Middle frontal gyrus (tissue), 1 donor: ENCODE measurements at regions not wholly inside any gene's neighbourhood (a gene's known extent, or its start where the extent isn't known, plus 50 kb on each side); places are given as distances from the start of the nearest gene placed in this dataset.
"Not testable (repeated sequence)": the region's sequence is repeated elsewhere in the genome, so short reads cannot be mapped to it uniquely, and the experiment has no call there.

Source experiments
- DNase-seq: peaks from one replicate; pipeline ENCODE4 v3.0.0-alpha.2; 2015; ENCODE audit warnings: low spot score; ENCODE audit errors: extremely low spot score

GRCh38 chr9:103068753-103069152, 73.6 kb downstream of the CYLC2 start:
- no peak for DNase-seq

- no peak for DNase-seq
Measured at GRCh38 chr9:103078581-103078980, 83.4 kb downstream of the CYLC2 start.

- DNase-seq, result no peak
Measured at GRCh38 chr9:103082494-103082893, 87.4 kb downstream of the CYLC2 start.

GRCh38 chr9:103089357-103089756, 94.2 kb downstream of the CYLC2 start:
- DNase-seq, result no peak

GRCh38 chr9:103104101-103104500, 109.0 kb downstream of the CYLC2 start:
- DNase-seq, result no peak

GRCh38 chr9:103116246-103116645, 121.1 kb downstream of the CYLC2 start:
- no peak for DNase-seq

- no peak for DNase-seq
Measured at GRCh38 chr9:103126494-103126893, 131.4 kb downstream of the CYLC2 start.

GRCh38 chr9:103139891-103140290, 144.8 kb downstream of the CYLC2 start:
- no peak for DNase-seq

GRCh38 chr9:103152473-103152872, 157.3 kb downstream of the CYLC2 start:
- DNase-seq, result no peak

GRCh38 chr9:103167530-103167929, 172.4 kb downstream of the CYLC2 start:
- no peak for DNase-seq

GRCh38 chr9:103168254-103168653, 173.1 kb downstream of the CYLC2 start:
- no peak for DNase-seq

- no peak for DNase-seq
Measured at GRCh38 chr9:103169798-103170197, 174.7 kb downstream of the CYLC2 start.

GRCh38 chr9:103183701-103184171, 188.6 kb downstream of the CYLC2 start:
- no peak for DNase-seq

- no peak for DNase-seq
Measured at GRCh38 chr9:103186959-103187358, 191.8 kb downstream of the CYLC2 start.

- DNase-seq, result no peak
Measured at GRCh38 chr9:103188781-103189350, 193.7 kb downstream of the CYLC2 start.

- DNase-seq, result no peak
Measured at GRCh38 chr9:103193992-103194391, 198.9 kb downstream of the CYLC2 start.

- DNase-seq, result no peak
Measured at GRCh38 chr9:103203172-103203571, 208.0 kb downstream of the CYLC2 start.

GRCh38 chr9:103205881-103206585, 210.9 kb downstream of the CYLC2 start:
- DNase-seq, result not testable (repeated sequence)

- DNase-seq, result no peak
Measured at GRCh38 chr9:103210607-103211006, 215.5 kb downstream of the CYLC2 start.

GRCh38 chr9:103215197-103215596, 220.1 kb downstream of the CYLC2 start:
- DNase-seq, result no peak

GRCh38 chr9:103225702-103226646, 230.8 kb downstream of the CYLC2 start:
- DNase-seq, result no peak

- DNase-seq, result no peak
Measured at GRCh38 chr9:103226647-103227013, 231.5 kb downstream of the CYLC2 start.
